NCI-H2196 (cell line): ENCODE measurements at regions not wholly inside any gene's neighbourhood (a gene's known extent, or its start where the extent isn't known, plus 50 kb on each side); places are given as distances from the start of the nearest gene placed in this dataset.

Experiments used
- DNase-seq: peaks from one replicate; lab custom pipeline; 2025; ENCODE audit not compliant: unreplicated experiment; lab: John Stamatoyannopoulos, UW

GRCh38 chr20:18995455-18995854, 181.9 kb downstream of the SCP2D1 start:
- no peak for DNase-seq

GRCh38 chr20:18999086-18999485, 185.5 kb downstream of the SCP2D1 start:
- DNase-seq = no peak

GRCh38 chr20:19000078-19000477, 186.5 kb downstream of the SCP2D1 start:
- no peak for DNase-seq

GRCh38 chr20:19001177-19001576, 187.6 kb downstream of the SCP2D1 start:
- no peak for DNase-seq

GRCh38 chr20:19003366-19004336, 190.1 kb downstream of the SCP2D1 start:
- DNase-seq = no peak

GRCh38 chr20:19004975-19005374, 191.4 kb downstream of the SCP2D1 start:
- DNase-seq = no peak

GRCh38 chr20:19008497-19008896, 194.9 kb downstream of the SCP2D1 start:
- DNase-seq = no peak

- no peak for DNase-seq
These were observed 195.6 kb downstream of the SCP2D1 start for GRCh38 chr20:19009081-19009688.

GRCh38 chr20:19012676-19013075, 199.1 kb downstream of the SCP2D1 start:
- no peak for DNase-seq

GRCh38 chr20:19013907-19014306, 198.5 kb upstream of the SLC24A3 start:
- no peak for DNase-seq

- DNase-seq = peak; percentile 41
These were observed 196.9 kb upstream of the SLC24A3 start for GRCh38 chr20:19015351-19016139.

- no peak for DNase-seq
These were observed 196.3 kb upstream of the SLC24A3 start for GRCh38 chr20:19016140-19016497.

- no peak for DNase-seq
These were observed 195.2 kb upstream of the SLC24A3 start for GRCh38 chr20:19017104-19017690.

GRCh38 chr20:19018881-19019280, 193.6 kb upstream of the SLC24A3 start:
- DNase-seq = no peak

GRCh38 chr20:19019734-19020364, 192.6 kb upstream of the SLC24A3 start:
- DNase-seq = no peak

- no peak for DNase-seq
These were observed 190.9 kb upstream of the SLC24A3 start for GRCh38 chr20:19021406-19022117.

GRCh38 chr20:19022118-19022575, 190.3 kb upstream of the SLC24A3 start:
- DNase-seq = no peak

GRCh38 chr20:19022791-19023448, 189.5 kb upstream of the SLC24A3 start:
- DNase-seq = no peak

GRCh38 chr20:19024296-19025035, 188.0 kb upstream of the SLC24A3 start:
- DNase-seq = peak; percentile 7
